T-helper 1 cell treated with Interleukin-12 subunit alpha and Interleukin-12 subunit beta and Interleukin-4 antibody, amounts not matched to agents 30 ng/mL and 1 ng/mL, for 36 hours (primary cell): ENCODE measurements at regions not wholly inside any gene's neighbourhood (a gene's known extent, or its start where the extent isn't known, plus 50 kb on each side); places are given as distances from the start of the nearest gene placed in this dataset.

Source experiments
- intact Hi-C: fragments of 100-400 bp; cut with micrococcal nuclease; formaldehyde crosslinking; loops from one replicate; pipeline ENCODE4 v1.15.1; 2024

- intact Hi-C loops: no loop called here
Observed at GRCh38 chr2:45119855-45120254, 110.6 kb upstream of the SIX2 start.

DNA sequence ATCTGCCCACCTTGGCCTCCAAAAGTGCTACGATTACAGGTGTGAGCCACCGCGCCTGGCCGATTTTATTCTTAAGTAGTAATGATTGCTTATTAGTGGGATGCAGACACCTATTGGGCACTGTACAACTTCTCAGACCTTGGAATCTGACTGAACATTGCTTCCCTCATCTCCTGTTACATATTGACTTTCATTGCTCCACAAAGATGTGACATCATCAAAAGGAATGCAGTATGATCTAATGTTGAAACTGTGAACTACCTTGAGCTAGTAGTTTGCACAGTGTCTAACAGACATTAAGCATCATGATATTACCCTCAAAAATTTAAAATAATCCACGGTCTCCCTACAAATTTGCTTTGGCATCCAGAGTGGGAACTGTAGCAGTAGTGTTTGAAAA, 109.8 kb upstream of the SIX2 start:
- intact Hi-C loops: no loop called here

GRCh38 chr2:45117383-45117782, 108.1 kb upstream of the SIX2 start:
- intact Hi-C loops: no loop called here

DNA sequence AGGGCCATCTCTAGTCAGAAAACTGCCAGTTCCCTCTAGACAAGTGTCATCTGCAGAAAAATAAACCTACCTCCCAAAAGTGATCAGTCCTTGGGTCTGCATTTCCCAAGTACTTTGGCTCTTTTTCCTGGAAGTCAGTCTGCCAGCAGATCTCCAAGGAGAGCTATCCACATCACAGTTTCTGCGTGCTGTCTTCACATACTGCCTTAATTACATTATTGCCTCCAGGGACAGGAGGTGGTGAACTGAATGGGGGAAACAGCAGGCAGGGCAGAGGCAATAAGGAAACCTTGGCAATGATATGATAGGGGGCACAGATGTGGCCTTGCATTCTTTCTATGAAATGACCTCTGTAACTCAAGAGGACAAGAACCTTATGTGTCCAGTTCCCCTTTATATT, 105.9 kb upstream of the SIX2 start:
- intact Hi-C loops: no loop called here

DNA sequence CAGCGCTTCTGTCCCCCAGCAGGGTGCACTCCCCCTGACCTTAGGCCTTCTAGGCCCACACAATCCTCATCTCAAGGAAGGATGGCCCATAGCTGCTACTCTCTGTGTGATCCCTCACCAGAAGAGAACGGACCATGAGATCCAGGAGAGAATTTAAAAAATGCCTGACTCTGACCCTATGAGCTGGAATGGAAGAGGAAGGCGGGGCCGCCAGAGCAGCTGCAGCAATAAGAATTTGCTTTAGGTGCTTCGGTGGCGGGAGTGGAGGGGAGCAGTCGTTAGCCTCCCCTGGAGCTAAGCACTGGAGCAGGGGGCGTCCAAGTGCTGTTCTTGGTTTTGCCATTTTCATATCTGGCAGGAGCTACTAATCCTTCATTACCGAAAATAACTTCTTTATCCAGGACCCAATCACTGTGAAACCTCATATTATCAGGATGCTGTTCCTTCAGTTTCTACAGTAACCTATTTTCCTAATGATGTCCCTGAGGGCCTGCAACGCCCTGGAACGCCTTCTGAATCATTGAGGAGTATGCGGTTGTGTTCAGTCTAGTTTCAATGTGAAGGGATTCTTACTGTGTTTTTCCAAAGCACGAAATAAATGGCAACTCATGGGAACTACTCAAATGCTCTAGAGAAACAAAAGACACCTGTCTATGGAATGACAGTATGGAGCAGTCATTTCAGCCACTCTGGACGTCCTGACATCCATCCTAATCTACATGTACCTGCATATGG, 105.1 kb upstream of the SIX2 start:
- intact Hi-C loops: no loop called here

GRCh38 chr2:45112750-45113149, 103.5 kb upstream of the SIX2 start:
- intact Hi-C loops: no loop called here

- intact Hi-C loops: no loop called here
Observed at GRCh38 chr2:45105050-45105582, 95.9 kb upstream of the SIX2 start.

- intact Hi-C loops: no loop called here
Observed at GRCh38 chr2:45104429-45104828, 95.2 kb upstream of the SIX2 start.

- intact Hi-C loops: no loop called here
Observed at GRCh38 chr2:45103351-45104345, 94.4 kb upstream of the SIX2 start.

DNA sequence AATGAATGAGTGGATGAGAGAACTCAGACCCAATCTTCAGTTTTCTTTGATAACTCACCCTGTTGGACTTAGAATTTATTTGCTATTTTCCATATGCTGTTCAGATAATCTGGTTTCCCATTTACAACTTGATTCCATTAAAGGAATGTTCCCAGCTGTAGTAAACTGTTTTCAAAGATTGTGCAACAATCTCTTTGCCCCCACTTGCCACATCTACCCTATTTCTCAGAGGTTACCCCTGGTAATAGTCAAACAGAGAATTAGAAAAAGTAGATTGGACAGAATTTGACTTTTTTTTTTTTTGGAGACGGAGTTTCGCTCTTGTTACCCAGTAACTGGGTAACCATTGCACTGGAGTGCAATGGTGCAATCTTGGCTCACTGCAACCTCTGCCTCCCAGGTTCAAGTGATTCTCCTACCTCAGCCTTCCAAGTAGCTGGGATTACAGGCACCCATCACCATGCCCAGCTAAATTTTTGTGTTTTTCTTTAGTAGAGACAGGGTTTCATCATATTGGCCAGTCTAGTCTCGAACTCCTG, 93.4 kb upstream of the SIX2 start:
- intact Hi-C loops: no loop called here

GRCh38 chr2:45102141-45102540, 92.9 kb upstream of the SIX2 start:
- intact Hi-C loops: no loop called here

DNA sequence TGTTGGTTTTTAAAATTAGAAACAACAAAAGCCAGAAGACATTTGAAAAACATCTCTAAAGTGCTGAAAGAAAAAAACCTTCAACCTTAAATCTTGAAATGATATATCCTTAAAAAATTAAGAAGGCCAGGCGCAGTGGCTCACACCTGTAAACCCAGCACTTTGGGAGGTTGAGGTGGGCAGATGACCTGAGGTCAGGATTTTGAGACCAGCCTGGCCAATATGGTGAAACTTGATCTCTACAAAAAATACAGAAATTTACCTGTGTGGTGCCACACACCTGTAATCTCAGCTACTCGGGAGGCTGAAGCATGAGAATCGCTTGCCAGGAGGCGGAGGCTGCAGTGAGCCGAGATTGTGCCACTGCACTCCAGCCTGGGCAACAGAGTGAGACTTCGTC, 87.7 kb upstream of the SIX2 start:
- intact Hi-C loops: loop anchor here (10.0 kb wide), 1 partner anchor 52 kb away; no protein-coding TSS in a partner anchor

GRCh38 chr2:45096038-45096437, 86.8 kb upstream of the SIX2 start:
- intact Hi-C loops: loop anchor here (10.0 kb wide), 1 partner anchor 51 kb away; no protein-coding TSS in a partner anchor

- intact Hi-C loops: loop anchor here (10.0 kb wide), 1 partner anchor 49 kb away; no protein-coding TSS in a partner anchor
Observed at GRCh38 chr2:45093663-45094062, 84.4 kb upstream of the SIX2 start.

DNA sequence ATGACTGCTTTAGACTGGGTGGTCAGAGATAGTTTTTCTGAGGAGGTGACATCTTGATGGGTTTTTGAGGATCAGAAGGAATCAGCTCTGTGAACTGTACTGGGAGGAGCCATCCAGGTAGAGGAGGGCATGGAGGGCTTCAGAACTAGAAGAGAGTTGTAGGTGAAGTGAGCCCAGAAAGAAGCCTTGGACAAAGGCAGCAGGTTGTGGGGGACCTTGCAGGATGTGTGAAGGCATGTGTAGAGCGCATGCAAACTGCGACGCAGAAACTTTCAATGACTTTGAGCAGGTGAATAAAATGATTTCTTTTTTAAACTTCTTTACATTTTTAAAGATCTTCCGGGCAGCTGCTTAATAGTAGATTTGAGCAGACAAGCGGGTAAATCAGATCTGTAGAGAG, 83.9 kb upstream of the SIX2 start:
- intact Hi-C loops: loop anchor here (10.0 kb wide), 1 partner anchor 48 kb away; no protein-coding TSS in a partner anchor

GRCh38 chr2:45089554-45090261, 80.5 kb upstream of the SIX2 start:
- intact Hi-C loops: loop anchor here (10.0 kb wide), 1 partner anchor 45 kb away; no protein-coding TSS in a partner anchor

- intact Hi-C loops: no loop called here
Observed at GRCh38 chr2:45085487-45085886, 76.2 kb upstream of the SIX2 start.

DNA sequence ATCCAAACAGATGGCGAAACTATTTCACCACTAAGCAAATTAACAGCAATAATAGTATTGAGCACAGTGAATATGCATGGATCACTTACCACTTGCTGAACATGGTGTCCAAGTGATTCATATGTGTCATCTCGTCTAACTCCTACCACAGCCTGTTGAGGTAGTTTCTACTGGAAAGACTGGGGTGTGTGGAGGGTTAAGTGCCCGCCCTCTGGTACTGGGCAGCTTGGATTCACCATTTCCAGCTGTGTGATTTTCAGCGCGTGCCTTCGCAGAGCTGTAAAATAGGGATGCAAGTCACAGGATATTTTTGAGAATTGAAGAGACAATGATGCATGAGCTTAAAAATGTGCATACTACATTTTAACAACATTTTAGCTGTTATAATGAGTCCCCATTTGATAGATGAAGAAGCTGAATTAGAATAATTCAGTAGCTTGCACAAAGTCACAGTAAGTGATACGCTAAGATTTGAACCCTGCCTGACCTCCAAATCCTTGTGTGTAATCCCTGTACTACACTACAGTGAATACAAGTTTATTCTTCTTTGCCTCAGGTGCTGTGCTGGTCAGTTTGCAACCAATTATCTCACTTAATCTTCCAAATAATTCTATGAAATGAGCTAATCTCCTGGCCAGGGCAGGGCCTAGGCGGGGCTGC, 75.2 kb upstream of the SIX2 start:
- intact Hi-C loops: no loop called here

DNA sequence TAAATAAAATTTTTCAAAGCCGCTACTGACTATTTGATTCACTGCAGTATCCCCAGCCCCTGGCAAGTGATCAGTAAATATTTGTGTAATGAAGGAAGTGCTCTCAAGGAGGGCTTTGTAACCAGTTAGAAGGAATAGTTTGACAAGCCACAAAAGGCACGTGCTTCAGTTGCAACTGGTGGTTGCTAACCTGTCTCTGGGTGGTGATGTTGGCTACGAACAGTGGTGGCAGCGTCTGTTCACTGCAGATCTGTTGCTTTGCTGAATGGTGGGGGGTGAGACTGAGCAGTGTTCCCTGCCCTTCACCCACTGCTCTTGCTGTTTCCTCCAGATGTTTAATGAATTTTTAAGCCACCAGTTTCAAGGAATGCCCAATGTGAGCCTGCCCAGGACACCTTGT, 73.9 kb upstream of the SIX2 start:
- intact Hi-C loops: no loop called here

DNA sequence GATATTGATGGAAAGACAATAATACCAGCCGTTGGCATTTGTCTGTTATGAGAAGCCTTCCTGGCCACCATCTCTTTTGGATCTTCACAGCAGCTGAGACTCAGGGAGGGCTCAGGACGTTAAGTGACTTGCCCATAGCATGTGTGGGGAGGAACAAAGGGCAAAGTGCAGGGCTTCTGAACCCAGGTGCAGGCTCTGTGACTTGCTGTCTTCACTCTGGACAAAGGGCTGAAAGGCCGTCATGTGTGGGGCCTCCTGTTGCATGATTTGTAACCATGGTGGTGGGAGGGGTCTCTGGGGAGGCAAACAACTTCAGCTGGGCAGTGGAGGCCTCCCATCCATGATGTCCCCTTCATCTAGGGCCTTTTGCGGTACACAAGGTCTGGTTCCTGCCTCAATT, 65.5 kb upstream of the SIX2 start:
- intact Hi-C loops: no loop called here
